ENCODE measurements at regions not wholly inside any gene's neighbourhood (a gene's known extent, or its start where the extent isn't known, plus 50 kb on each side); places are given as distances from the start of the nearest gene placed in this dataset.
"Not testable (repeated sequence)": the region's sequence is repeated elsewhere in the genome, so short reads cannot be mapped to it uniquely, and the experiment has no call there.

DNA sequence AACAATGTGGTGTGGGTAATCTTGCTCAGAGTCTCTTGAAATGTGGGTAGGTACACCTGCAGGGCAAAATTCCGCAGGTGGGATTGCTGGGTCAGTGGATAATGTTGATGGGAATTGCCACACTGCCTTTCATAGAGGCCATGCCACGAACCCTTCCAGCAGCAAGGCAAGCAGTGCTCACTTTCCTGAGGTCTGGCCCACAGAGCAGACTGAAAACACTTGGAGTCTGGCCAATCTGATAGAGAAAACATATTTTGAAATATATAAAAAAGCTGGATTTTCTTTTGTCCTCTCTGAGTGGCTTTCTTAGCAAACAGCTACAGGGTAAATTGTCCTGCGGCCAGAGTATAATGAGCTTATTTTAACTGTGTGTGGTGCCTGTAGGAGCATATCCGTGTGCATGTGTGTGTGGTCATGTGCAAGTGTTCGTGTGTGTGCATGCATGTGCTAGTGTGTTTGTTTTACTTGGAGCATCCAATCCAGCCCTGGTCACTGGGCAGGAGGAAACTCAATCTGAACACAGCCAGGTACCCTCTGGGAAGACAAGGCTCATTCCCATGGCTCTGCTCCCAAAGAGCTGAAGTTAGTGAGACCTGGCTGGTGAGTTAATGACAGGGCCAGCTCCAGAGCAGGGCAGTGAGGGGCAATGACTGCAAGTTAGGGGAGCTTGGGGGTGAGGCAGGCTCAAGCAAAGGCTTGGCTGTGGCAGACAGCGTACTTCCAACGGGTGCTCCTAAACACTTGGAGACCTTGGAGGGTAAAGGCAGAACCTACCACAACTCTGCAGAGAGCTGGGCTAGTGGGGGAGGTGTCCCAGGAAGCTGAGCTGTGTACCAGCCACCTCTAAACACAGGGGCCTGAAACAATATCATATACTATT lies 91.3 kb downstream of the PLXNA1 start:
- TF ChIP-seq, protein P1, sequence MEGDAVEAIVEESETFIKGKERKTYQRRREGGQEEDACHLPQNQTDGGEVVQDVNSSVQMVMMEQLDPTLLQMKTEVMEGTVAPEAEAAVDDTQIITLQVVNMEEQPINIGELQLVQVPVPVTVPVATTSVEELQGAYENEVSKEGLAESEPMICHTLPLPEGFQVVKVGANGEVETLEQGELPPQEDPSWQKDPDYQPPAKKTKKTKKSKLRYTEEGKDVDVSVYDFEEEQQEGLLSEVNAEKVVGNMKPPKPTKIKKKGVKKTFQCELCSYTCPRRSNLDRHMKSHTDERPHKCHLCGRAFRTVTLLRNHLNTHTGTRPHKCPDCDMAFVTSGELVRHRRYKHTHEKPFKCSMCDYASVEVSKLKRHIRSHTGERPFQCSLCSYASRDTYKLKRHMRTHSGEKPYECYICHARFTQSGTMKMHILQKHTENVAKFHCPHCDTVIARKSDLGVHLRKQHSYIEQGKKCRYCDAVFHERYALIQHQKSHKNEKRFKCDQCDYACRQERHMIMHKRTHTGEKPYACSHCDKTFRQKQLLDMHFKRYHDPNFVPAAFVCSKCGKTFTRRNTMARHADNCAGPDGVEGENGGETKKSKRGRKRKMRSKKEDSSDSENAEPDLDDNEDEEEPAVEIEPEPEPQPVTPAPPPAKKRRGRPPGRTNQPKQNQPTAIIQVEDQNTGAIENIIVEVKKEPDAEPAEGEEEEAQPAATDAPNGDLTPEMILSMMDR (IDR thresholded peaks at IDR 0.05; ENCODE audit: control insufficient read depth, extremely low read depth, insufficient read depth), result no peak
- H3K4me3 ChIP-seq (ENCODE audit: low read depth, low read length), result no peak overlapping the region
- DNase-seq (ENCODE audit: low read depth), result peak; percentile 74

DNA sequence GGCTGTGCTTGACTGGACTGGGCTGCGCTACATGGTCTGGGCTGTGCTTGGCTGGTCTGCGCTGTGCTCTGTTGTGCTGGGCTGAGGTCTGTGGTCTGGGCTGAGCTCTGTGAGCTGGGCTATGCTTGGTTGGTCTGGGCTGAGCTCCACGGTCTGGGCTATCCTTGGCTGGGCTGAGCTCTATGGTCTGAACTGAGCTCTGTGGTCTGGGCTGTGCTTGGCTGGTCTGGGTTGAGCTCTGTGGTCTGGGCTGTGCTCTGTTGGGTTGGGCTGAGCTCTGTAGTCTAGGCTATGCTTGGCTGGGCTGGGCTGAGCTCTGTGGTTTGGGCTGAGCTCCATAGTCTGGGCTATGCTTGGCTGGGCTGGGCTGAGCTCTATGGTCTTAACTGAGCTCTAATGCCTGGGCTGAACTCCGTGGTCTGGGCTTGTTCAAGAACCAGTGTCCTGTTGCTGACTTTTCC lies 92.0 kb downstream of the PLXNA1 start:
- no peak overlapping the region for H3K4me3 ChIP-seq (ENCODE audit: low read depth, low read length)
- DNase-seq (ENCODE audit: low read depth), result no peak
- TF ChIP-seq, protein P1 (IDR thresholded peaks at IDR 0.05; ENCODE audit: control insufficient read depth, extremely low read depth, insufficient read depth), result no peak

DNA sequence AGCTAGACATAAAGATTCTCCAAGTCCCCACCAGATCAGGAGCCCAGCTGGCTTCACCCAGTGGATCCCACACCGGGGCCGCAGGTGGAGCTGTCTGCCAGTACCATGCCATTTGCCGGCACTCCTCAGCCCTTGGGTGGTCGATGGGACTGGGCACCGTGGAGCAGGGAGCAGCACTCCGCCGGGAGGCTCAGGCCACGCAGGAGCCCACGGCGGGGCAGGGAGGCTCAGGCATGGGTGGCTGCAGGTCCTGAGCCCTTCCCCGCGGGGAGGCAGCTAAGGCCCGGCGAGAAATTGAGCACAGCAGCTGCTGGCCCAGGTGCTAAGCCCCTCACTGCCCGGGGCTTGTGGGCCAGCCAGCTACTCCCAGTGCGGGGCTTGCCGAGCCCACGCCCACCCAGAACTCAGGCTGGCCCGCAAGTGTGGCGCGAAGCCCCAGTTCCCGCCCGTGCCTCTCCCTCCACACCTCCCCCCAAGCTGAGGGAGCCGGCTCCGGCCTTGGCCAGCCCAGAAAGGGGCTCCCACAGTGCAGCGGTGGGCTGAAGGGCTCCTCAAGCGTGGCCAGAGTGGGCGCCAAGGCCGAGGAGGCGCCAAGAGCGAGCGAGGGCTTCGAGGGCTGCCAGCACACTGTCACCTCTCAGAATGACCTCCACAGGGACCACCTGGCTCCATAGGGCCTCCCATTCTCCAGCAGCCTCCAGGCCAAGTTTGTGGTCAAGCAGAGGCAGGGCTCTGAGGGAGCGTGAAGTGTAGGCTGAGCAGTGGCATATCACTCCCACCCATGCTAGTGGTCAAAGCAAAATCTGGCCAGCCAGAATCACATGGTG lies 93.5 kb downstream of the PLXNA1 start:
- DNase-seq (ENCODE audit: low read depth); H3K4me3 ChIP-seq (ENCODE audit: low read depth, low read length): not testable (repeated sequence)

DNA sequence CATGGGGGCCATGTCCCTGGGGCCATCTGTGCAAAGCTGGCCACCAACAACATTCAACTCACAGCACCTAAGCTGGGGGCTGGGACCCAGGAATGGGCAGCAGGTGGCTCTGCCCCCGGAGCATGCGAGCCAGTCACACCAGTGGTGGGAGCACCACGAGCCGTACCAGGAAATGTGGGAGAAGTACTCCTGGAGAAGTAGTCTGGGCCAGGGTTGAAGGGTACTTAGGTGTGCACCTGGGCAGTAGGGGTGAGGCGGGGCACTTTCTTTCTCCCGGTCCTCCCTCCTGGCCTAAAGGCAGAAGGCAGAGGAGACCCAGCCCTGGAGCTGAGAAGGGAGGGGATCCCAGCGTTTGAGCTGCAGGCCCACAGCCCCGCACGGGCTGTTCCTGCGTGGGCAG lies 94.2 kb downstream of the PLXNA1 start:
- no peak for DNase-seq (ENCODE audit: low read depth)
- no peak overlapping the region for H3K4me3 ChIP-seq (ENCODE audit: low read depth, low read length)
- TF ChIP-seq, protein P1 (IDR thresholded peaks at IDR 0.05; ENCODE audit: control insufficient read depth, extremely low read depth, insufficient read depth), result no peak

DNA sequence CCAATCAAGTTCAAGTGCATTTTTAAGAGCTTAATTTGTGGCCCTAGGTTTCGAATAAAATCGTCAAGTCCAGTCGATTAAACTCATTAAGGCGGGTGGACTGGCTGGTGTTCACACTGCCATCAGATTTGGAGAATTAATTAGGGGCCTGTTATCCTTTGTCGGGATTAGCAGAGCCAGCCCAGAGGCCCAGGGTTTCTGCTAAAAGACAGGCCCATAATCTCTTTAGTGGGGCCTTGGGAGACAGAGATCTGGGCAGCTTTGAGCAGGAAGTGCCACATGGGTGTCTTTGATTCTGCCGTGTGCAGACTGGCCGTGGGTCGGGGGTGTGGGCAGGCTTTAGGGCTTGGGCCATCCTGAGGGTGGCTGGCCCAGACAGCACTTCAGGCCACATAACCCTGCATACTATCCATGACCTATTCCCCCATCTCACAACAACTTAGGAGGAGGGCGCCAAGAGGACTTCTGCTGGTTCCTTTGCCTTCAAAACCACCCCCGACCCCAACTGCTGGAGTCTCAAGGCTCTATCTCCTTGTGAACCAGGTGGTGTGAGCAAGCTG lies 94.7 kb downstream of the PLXNA1 start:
- no peak overlapping the region for H3K4me3 ChIP-seq (ENCODE audit: low read depth, low read length)
- TF ChIP-seq, protein P1 (IDR thresholded peaks at IDR 0.05; ENCODE audit: control insufficient read depth, extremely low read depth, insufficient read depth), result no peak
- DNase-seq (ENCODE audit: low read depth), result no peak

DNA sequence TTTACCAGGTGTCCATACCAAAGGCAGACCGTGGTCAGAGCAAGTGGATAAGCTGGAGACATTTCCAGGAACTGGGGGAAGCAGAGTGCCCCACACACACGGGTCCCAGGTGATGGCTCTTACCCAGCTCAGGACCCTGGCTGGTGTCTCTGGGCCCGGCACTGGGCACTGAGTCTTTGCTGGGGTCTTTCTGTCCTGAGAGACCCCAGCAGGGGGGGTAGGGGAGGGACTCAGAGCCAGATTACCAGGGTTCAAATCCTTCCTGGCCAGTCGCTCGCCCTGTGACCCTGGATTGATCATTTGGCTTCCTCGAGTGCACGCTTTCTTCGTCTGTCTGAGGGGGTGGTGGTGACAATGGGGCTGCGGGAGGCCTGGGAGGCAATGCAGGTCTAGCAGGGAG lies 95.7 kb downstream of the PLXNA1 start:
- no peak overlapping the region for H3K4me3 ChIP-seq (ENCODE audit: low read depth, low read length)
- no peak for DNase-seq (ENCODE audit: low read depth)
- TF ChIP-seq, protein P1 (IDR thresholded peaks at IDR 0.05; ENCODE audit: control insufficient read depth, extremely low read depth, insufficient read depth), result no peak

DNA sequence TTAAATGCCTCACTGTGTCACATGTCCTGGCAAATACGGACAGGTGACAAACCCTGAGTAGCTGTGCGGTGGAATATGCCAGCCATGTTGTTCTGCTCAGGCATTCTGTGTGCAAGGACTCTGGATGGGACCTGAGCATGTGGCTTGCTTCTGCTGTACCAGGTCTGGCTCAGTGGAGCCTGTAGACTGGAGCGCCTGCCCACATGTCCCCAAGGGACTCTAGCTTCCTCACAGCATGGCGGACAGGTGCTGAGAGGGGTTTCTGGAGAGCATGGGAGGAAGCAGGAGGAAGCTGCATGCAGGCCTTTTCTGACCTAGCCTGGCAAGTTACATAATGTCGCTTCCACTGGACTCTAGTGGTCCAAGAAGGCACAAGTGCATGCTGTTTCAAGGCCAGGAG lies 96.3 kb downstream of the PLXNA1 start:
- no peak for DNase-seq (ENCODE audit: low read depth)
- no peak overlapping the region for H3K4me3 ChIP-seq (ENCODE audit: low read depth, low read length)
- TF ChIP-seq, protein P1 (IDR thresholded peaks at IDR 0.05; ENCODE audit: control insufficient read depth, extremely low read depth, insufficient read depth), result no peak
